ENCODE measurements at regions not wholly inside any gene's neighbourhood (a gene's known extent, or its start where the extent isn't known, plus 50 kb on each side); places are given as distances from the start of the nearest gene placed in this dataset.
"Not testable (repeated sequence)": the region's sequence is repeated elsewhere in the genome, so short reads cannot be mapped to it uniquely, and the experiment has no call there.

DNA sequence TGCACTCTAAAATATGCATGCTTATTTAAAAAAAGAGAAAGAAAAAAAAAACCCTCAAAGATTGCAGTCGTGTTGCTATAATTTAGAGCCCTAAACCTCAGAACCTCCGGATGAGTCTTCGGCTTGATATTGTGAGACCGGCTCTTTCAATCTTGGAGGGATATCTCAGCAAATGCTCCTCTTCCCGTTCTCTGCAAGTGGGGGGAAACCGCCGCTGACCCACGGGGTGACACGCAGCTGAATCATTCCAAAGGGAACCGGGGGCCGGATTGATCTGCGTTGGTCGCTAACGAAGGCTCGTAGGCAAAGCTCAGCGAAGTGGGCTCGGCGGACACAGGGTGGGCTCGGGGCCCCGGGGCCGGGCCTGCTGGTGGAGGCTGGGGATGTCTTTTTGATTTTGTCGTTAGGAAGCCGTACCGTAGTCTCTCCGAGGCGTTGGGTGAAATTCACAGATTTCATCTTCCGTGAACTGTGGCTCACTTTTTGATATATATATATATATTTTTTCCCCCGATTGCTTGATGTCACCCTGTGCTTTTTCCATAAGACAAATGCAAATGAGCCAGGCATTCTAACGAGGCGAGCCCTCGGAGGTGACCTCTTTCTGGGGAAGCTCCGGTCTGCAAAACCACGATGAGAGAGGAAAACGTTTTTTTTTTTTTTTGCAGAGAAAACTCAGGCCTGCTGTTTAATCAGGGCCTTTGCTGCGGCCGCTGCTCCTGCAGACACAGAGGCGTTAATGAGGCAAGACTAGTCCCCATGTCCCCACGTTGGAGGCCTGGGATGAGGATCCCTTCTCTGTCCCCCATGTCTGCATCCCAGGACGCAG is 110.7 kb upstream of the PPP2R3B start:
- ChIA-PET POLR2A (no interaction called here), RAD21 (ENCODE audit: low non-redundant PET in 1 of 2, low total read pairs in 2 of 2, uncharacterized antibody in 2 of 2, unreplicated experiment in 2 of 2) (no interaction called here)
- no peaks in the 10 kb centered on the region for H3K9me3 ChIP-seq (ENCODE audit: control insufficient read depth in 1 of 2, insufficient read depth in 1 of 2, low read depth in 1 of 2, low read length in 2 of 2)

DNA sequence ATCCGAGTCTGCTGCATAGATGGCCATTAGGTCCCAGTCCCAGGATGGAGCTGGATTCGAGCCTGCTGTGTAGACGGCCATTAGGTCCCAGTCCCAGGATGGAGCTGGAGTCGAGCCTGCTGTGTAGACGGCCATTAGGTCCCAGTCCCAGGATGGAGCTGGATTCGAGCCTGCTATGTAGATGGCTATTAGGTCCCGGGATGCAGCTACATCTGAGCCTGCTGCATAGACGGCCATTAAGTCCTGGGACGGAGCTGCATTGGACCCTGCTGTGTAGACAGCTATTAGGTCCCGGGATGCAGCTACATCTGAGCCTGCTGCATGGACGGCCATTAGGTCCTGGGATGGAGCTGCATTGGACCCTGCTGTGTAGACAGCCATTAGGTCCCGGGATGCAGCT is 112.2 kb upstream of the PPP2R3B start:
- not testable (repeated sequence) for DNase-seq (ENCODE audit: low read depth, low spot score); BruUV-seq (replicated peaks); ATAC-seq

More for the DNA sequence above, 110.7 kb upstream of the PPP2R3B start:
- DNase-seq (ENCODE audit: low read depth, low spot score) (no peak), ATAC-seq (no peak)
- Histone ChIP-seq H3K4me3 (replicated peaks in 1 of 2; ENCODE audit: low read depth in 1 of 2, low read length in 2 of 2) (no peak overlapping the region), H3K4me1 (ENCODE audit: control insufficient read depth in 1 of 2, insufficient read depth in 2 of 2, low read length in 2 of 2) (no peaks in the 10 kb centered on the region), H3K79me2 (ENCODE audit: insufficient read depth, low read length) (no peaks in the 10 kb centered on the region), H3K27ac (ENCODE audit: low read depth, low read length) (no peak overlapping the region), H3K9ac (ENCODE audit: low read length) (no peak overlapping the region), H3K27me3 (ENCODE audit: insufficient read depth, low read length) (no peaks in the 10 kb centered on the region), H2AFZ (ENCODE audit: low read depth, low read length, poor library complexity, severe bottlenecking) (no peak overlapping the region), H3K36me3 (ENCODE audit: control insufficient read depth in 1 of 2, insufficient read depth in 2 of 2, low read length in 2 of 2) (no peaks in the 10 kb centered on the region), H4K20me1 (ENCODE audit: insufficient read depth) (no peaks in the 10 kb centered on the region), H3K9me2 (ENCODE audit: insufficient read depth) (no peaks in the 10 kb centered on the region), H3K4me2 (ENCODE audit: low read length) (no peak overlapping the region)
- CTCF ChIA-PET: no interaction called here
- intact Hi-C loops (cut with micrococcal nuclease): no loop called here
- BruUV-seq (replicated peaks): no TSS peak
- no peak for TF ChIP-seq EZH2phosphoT487 (IDR thresholded peaks at IDR 0.05; ENCODE audit: borderline replicate concordance)
- TF ChIP-seq ZBTB33 (IDR thresholded peaks at IDR 0.05; ENCODE audit: extremely low read depth, insufficient replicate concordance, low read length): no peak
- TF ChIP-seq POLR2A (IDR thresholded peaks at IDR 0.05; ENCODE audit: borderline replicate concordance, extremely low read depth, insufficient read depth, insufficient read length): no peak

More for the DNA sequence above, 112.2 kb upstream of the PPP2R3B start:
- H3K27ac ChIP-seq (ENCODE audit: low read depth, low read length); H3K36me3 ChIP-seq (ENCODE audit: control insufficient read depth in 1 of 2, insufficient read depth in 2 of 2, low read length in 2 of 2); H4K20me1 ChIP-seq (ENCODE audit: insufficient read depth); H3K9me3 ChIP-seq (ENCODE audit: control insufficient read depth in 1 of 2, insufficient read depth in 1 of 2, low read depth in 1 of 2, low read length in 2 of 2); H3K79me2 ChIP-seq (ENCODE audit: insufficient read depth, low read length); H3K4me2 ChIP-seq (ENCODE audit: low read length); CTCF ChIA-PET; intact Hi-C loops (cut with micrococcal nuclease); RAD21 ChIA-PET (ENCODE audit: low non-redundant PET in 1 of 2, low total read pairs in 2 of 2, uncharacterized antibody in 2 of 2, unreplicated experiment in 2 of 2); H3K9me2 ChIP-seq (ENCODE audit: insufficient read depth); H3K9ac ChIP-seq (ENCODE audit: low read length); H3K27me3 ChIP-seq (ENCODE audit: insufficient read depth, low read length); H2AFZ ChIP-seq (ENCODE audit: low read depth, low read length, poor library complexity, severe bottlenecking); H3K4me1 ChIP-seq (ENCODE audit: control insufficient read depth in 1 of 2, insufficient read depth in 2 of 2, low read length in 2 of 2); H3K4me3 ChIP-seq (replicated peaks in 1 of 2; ENCODE audit: low read depth in 1 of 2, low read length in 2 of 2); POLR2A ChIA-PET: not testable (repeated sequence)
